Liver (tissue), 7 donors: ENCODE measurements at regions not wholly inside any gene's neighbourhood (a gene's known extent, or its start where the extent isn't known, plus 50 kb on each side); places are given as distances from the start of the nearest gene placed in this dataset.

ENCODE experiments used
- DNase-seq: peaks from one replicate; pipeline ENCODE4 v3.0.0-alpha.2; 2017; ENCODE audit warnings: low spot score
- H3K27ac ChIP-seq, 2 donors: one replicate each; pipeline ENCODE4 v1.7.0; 2013; ENCODE audit warnings: inconsistent platforms in 2 of 2, low read length in 2 of 2, control low read depth in 1 of 2, low read depth in 1 of 2, mild to moderate bottlenecking in 1 of 2
- H3K27me3 ChIP-seq, 4 donors: one replicate each; pipeline versions ENCODE4 v1.6.1 to v1.7.0; 2013; ENCODE audit warnings: low read length in 3 of 4, inconsistent platforms in 1 of 4, mild to moderate bottlenecking in 1 of 4, moderate library complexity in 1 of 4; ENCODE audit not compliant: control insufficient read depth in 4 of 4, insufficient read depth in 4 of 4
- H3K36me3 ChIP-seq, 4 donors: one replicate each; pipeline versions ENCODE4 v1.6.1 to v1.7.0; 2013; ENCODE audit warnings: low read length in 3 of 4, mild to moderate bottlenecking in 3 of 4, low read depth in 1 of 4, moderate library complexity in 1 of 4; ENCODE audit not compliant: control insufficient read depth in 4 of 4, insufficient read depth in 3 of 4
- H3K4me1 ChIP-seq, 4 donors: one replicate each; pipeline versions ENCODE4 v1.6.1 to v1.7.0; 2013; ENCODE audit warnings: low read length in 3 of 4, mild to moderate bottlenecking in 3 of 4, moderate library complexity in 1 of 4; ENCODE audit not compliant: control insufficient read depth in 4 of 4, insufficient read depth in 4 of 4
- H3K4me3 ChIP-seq, 3 donors: one replicate each; pipeline versions ENCODE4 v1.6.1 to v1.7.0; 2013; ENCODE audit warnings: low read length in 3 of 3, control low read depth in 1 of 3, low read depth in 1 of 3, mild to moderate bottlenecking in 1 of 3
- H3K9ac ChIP-seq, 2 donors: one replicate each; pipeline ENCODE4 v1.7.0; 2013; ENCODE audit warnings: low read length in 2 of 2, mild to moderate bottlenecking in 2 of 2, moderate library complexity in 2 of 2, control low read depth in 1 of 2, low read depth in 1 of 2
- H3K9me3 ChIP-seq, 4 donors: one replicate each; pipeline versions ENCODE4 v1.6.1 to v1.7.0; 2013; ENCODE audit warnings: low read length in 3 of 4; ENCODE audit not compliant: control insufficient read depth in 4 of 4
- EGR1 ChIP-seq, 2 donors: IDR thresholded peaks; 2 replicates each; pipeline ENCODE4 v1.6.1; 2016 to 2018; ENCODE audit warnings: antibody characterized with exemption in 2 of 2, low read depth in 2 of 2
- FOXA1 ChIP-seq: IDR thresholded peaks from 2 replicates; pipeline ENCODE4 v1.6.1; 2016; ENCODE audit warnings: antibody characterized with exemption
- FOXA2 ChIP-seq: IDR thresholded peaks from 2 replicates; pipeline ENCODE4 v1.6.1; 2016; ENCODE audit warnings: antibody characterized with exemption
- GABPA ChIP-seq, 2 donors: IDR thresholded peaks in 1 of 2; conservative IDR thresholded peaks in 1 of 2; 2 replicates each; pipeline ENCODE4 v1.6.1; 2016; ENCODE audit warnings: antibody characterized with exemption in 2 of 2, mild to moderate bottlenecking in 1 of 2, moderate library complexity in 1 of 2
- HNF4A ChIP-seq, 2 donors: conservative IDR thresholded peaks; 2 replicates each; pipeline ENCODE4 v1.6.1; 2016; ENCODE audit warnings: antibody characterized with exemption in 2 of 2, mild to moderate bottlenecking in 2 of 2
- HNF4G ChIP-seq: IDR thresholded peaks from 2 replicates; pipeline ENCODE4 v1.6.1; 2016; ENCODE audit warnings: antibody characterized with exemption
- MAX ChIP-seq: IDR thresholded peaks from 2 replicates; pipeline ENCODE4 v1.6.1; 2016; ENCODE audit warnings: antibody characterized with exemption
- NR2F2 ChIP-seq: IDR thresholded peaks from 2 replicates; pipeline ENCODE4 v1.6.1; 2016; ENCODE audit warnings: antibody characterized with exemption
- RAD21 ChIP-seq, 2 donors: IDR thresholded peaks; 2 replicates each; pipeline ENCODE4 v1.6.1; 2016; ENCODE audit warnings: antibody characterized with exemption in 2 of 2, mild to moderate bottlenecking in 2 of 2
- RXRA ChIP-seq, 2 donors: IDR thresholded peaks; 2 replicates each; pipeline ENCODE4 v1.6.1; 2017 to 2018; ENCODE audit warnings: antibody characterized with exemption in 2 of 2, mild to moderate bottlenecking in 1 of 2
- SP1 ChIP-seq: IDR thresholded peaks from 2 replicates; pipeline ENCODE4 v1.6.1; 2018; ENCODE audit warnings: antibody characterized with exemption, mild to moderate bottlenecking
- TAF1 ChIP-seq: conservative IDR thresholded peaks from 2 replicates; pipeline ENCODE4 v1.6.1; 2016; ENCODE audit warnings: antibody characterized with exemption, mild to moderate bottlenecking
- YY1 ChIP-seq: IDR thresholded peaks from 2 replicates; pipeline ENCODE4 v1.6.1; 2016; ENCODE audit warnings: antibody characterized with exemption, mild to moderate bottlenecking
- ZBTB33 ChIP-seq: IDR thresholded peaks from 2 replicates; pipeline ENCODE4 v1.6.1; 2016; ENCODE audit warnings: antibody characterized with exemption
- WGBS: extraction: QIAGEN DNeasy Blood & Tissue Kit; methylation state at CpG from one replicate; pipeline ENCODE4 v1.1.7; 2013; 5-methylcytosine and 5-hydroxymethylcytosine counted together
- TF ChIP-seq, protein P1 (sequence below): IDR thresholded peaks from 2 replicates; pipeline ENCODE4 v1.6.1; 2016; ENCODE audit warnings: antibody characterized with exemption, mild to moderate bottlenecking
- TF ChIP-seq, protein P2 (sequence below): IDR thresholded peaks from 2 replicates; pipeline ENCODE4 v1.6.1; 2016; ENCODE audit warnings: antibody characterized with exemption
- donor health status: healthy.
- donor health status: healthy.
- donor health status: healthy.
- donor health status: healthy.

DNA sequence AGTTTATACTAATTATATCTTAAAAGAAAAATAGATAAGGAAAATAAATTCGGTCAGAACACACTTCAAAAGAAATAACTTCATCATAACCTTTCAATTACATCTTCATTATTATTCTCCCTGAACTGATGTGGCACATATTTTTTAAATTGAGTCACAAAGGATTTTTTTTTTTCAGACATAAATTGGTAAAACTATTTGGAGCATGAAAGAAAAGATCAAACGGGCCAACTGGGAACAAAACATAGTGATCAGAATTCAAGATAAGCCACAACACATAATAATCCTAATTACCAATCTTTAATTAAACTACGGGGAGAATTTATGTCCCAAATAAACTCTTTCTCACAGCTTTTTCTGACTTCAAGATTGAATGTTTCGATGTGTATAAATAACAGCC, 258.2 kb upstream of the MAGI2 start:
- no peak for DNase-seq
- H3K9me3 ChIP-seq, result no peaks in the 10 kb centered on the region
- H3K27ac ChIP-seq, result no peak overlapping the region
- no peak overlapping the region for H3K4me3 ChIP-seq
- H3K27me3 ChIP-seq, result no peaks in the 10 kb centered on the region
- no peaks in the 10 kb centered on the region for H3K4me1 ChIP-seq
- H3K9ac ChIP-seq, result no peak overlapping the region
- H3K36me3 ChIP-seq, result no peaks in the 10 kb centered on the region
- 77% methylated on average over 4 of the region's 4 CpGs for WGBS
- TF ChIP-seq, protein P1, sequence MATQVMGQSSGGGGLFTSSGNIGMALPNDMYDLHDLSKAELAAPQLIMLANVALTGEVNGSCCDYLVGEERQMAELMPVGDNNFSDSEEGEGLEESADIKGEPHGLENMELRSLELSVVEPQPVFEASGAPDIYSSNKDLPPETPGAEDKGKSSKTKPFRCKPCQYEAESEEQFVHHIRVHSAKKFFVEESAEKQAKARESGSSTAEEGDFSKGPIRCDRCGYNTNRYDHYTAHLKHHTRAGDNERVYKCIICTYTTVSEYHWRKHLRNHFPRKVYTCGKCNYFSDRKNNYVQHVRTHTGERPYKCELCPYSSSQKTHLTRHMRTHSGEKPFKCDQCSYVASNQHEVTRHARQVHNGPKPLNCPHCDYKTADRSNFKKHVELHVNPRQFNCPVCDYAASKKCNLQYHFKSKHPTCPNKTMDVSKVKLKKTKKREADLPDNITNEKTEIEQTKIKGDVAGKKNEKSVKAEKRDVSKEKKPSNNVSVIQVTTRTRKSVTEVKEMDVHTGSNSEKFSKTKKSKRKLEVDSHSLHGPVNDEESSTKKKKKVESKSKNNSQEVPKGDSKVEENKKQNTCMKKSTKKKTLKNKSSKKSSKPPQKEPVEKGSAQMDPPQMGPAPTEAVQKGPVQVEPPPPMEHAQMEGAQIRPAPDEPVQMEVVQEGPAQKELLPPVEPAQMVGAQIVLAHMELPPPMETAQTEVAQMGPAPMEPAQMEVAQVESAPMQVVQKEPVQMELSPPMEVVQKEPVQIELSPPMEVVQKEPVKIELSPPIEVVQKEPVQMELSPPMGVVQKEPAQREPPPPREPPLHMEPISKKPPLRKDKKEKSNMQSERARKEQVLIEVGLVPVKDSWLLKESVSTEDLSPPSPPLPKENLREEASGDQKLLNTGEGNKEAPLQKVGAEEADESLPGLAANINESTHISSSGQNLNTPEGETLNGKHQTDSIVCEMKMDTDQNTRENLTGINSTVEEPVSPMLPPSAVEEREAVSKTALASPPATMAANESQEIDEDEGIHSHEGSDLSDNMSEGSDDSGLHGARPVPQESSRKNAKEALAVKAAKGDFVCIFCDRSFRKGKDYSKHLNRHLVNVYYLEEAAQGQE, result no peak
- TF ChIP-seq, protein P2, sequence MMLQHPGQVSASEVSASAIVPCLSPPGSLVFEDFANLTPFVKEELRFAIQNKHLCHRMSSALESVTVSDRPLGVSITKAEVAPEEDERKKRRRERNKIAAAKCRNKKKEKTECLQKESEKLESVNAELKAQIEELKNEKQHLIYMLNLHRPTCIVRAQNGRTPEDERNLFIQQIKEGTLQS, result no peak
- TF ChIP-seq HNF4A (conservative IDR thresholded peaks at IDR 0.05) (no peak), RXRA (IDR thresholded peaks at IDR 0.05) (no peak), RAD21 (IDR thresholded peaks at IDR 0.05) (no peak)

GRCh38 chr7:79709574-79710409, 256.3 kb upstream of the MAGI2 start:
- DNase-seq, result no peak
- H3K27ac ChIP-seq, result no peak overlapping the region
- TF ChIP-seq RAD21 (IDR thresholded peaks at IDR 0.05), result no peak
- TF ChIP-seq NR2F2, result no peak
- no peaks in the 10 kb centered on the region for H3K4me1 ChIP-seq
- 61% methylated on average over 5 of the region's 5 CpGs for WGBS
- H3K36me3 ChIP-seq, result no peaks in the 10 kb centered on the region
- H3K27me3 ChIP-seq, result no peaks in the 10 kb centered on the region
- no peak overlapping the region for H3K4me3 ChIP-seq
- H3K9me3 ChIP-seq, result no peaks in the 10 kb centered on the region
- H3K9ac ChIP-seq, result no peak overlapping the region

DNA sequence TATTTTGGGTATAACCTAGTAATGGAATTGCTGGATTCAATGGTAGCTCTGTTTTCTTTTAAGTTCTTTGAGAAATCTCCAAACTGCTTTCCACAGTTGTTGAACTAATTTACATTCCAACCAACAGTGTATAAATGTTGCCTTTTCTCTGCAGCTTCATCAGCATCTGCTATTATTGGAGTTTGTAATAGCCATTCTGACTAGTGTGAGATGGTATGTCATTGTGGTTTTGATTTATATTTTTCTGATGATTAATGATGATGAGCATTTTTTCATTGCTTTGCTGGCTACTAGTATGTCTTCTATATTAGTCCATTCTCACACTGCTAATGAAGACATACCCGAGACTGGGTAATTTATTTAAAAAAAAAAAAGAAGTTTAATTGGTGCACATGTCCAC, 248.6 kb upstream of the MAGI2 start:
- Histone ChIP-seq H3K9ac (no peak overlapping the region), H3K27me3 (no peaks in the 10 kb centered on the region), H3K4me3 (no peak overlapping the region), H3K4me1 (no peaks in the 10 kb centered on the region), H3K36me3 (no peaks in the 10 kb centered on the region), H3K9me3 (no peaks in the 10 kb centered on the region), H3K27ac (no peak overlapping the region)
- no peak for DNase-seq
- WGBS, result 92% methylated on average over 1 of the region's 1 CpG
- no peak for TF ChIP-seq YY1
- no peak for TF ChIP-seq SP1
- TF ChIP-seq HNF4G, result no peak
- no peak for TF ChIP-seq MAX
- no peak for TF ChIP-seq EGR1 (IDR thresholded peaks at IDR 0.05; ENCODE audit: low read depth in 2 of 2)
- no peak for TF ChIP-seq TAF1
- no peak for TF ChIP-seq ZBTB33
- TF ChIP-seq GABPA (IDR thresholded peaks at IDR 0.05 in 1 of 2, conservative IDR thresholded peaks at IDR 0.05 in 1 of 2), result no peak
- no peak for TF ChIP-seq FOXA2
- TF ChIP-seq FOXA1, result no peak
- TF ChIP-seq RAD21 (IDR thresholded peaks at IDR 0.05), result no peak
- TF ChIP-seq HNF4A (conservative IDR thresholded peaks at IDR 0.05), result no peak
- TF ChIP-seq, protein P1, result no peak
